ENCODE measurements at regions not wholly inside any gene's neighbourhood (a gene's known extent, or its start where the extent isn't known, plus 50 kb on each side); places are given as distances from the start of the nearest gene placed in this dataset.

- DNase-seq (ENCODE audit: low read depth), result no peak
- TF ChIP-seq CTCF (IDR thresholded peaks at IDR 0.05; ENCODE audit: insufficient read depth, low read depth, low read length, missing control alignments), result no peak
- H3K4me3 ChIP-seq (ENCODE audit: low read length), result no peak overlapping the region
These were observed 55.6 kb upstream of the NRP1 start for GRCh38 chr10:33390046-33390445.

GRCh38 chr10:33388785-33389184, 54.3 kb upstream of the NRP1 start:
- H3K4me3 ChIP-seq (ENCODE audit: low read length), result no peak overlapping the region
- no peak for TF ChIP-seq CTCF (IDR thresholded peaks at IDR 0.05; ENCODE audit: insufficient read depth, low read depth, low read length, missing control alignments)
- DNase-seq (ENCODE audit: low read depth), result no peak

- TF ChIP-seq CTCF (IDR thresholded peaks at IDR 0.05; ENCODE audit: insufficient read depth, low read depth, low read length, missing control alignments), result no peak
- no peak overlapping the region for H3K4me3 ChIP-seq (ENCODE audit: low read length)
- no peak for DNase-seq (ENCODE audit: low read depth)
These were observed 53.9 kb upstream of the NRP1 start for GRCh38 chr10:33388382-33388781.

GRCh38 chr10:33387720-33388119, 53.3 kb upstream of the NRP1 start:
- no peak overlapping the region for H3K4me3 ChIP-seq (ENCODE audit: low read length)
- no peak for TF ChIP-seq CTCF (IDR thresholded peaks at IDR 0.05; ENCODE audit: insufficient read depth, low read depth, low read length, missing control alignments)

GRCh38 chr10:33386926-33387325, 52.5 kb upstream of the NRP1 start:
- TF ChIP-seq CTCF (IDR thresholded peaks at IDR 0.05; ENCODE audit: insufficient read depth, low read depth, low read length, missing control alignments), result no peak
- no peak for DNase-seq (ENCODE audit: low read depth)
- no peak overlapping the region for H3K4me3 ChIP-seq (ENCODE audit: low read length)

More at GRCh38 chr10:33387720-33388119, 53.3 kb upstream of the NRP1 start:
- DNase-seq (ENCODE audit: low read depth), result no peak

- no peak for DNase-seq (ENCODE audit: low read depth)
- TF ChIP-seq CTCF (IDR thresholded peaks at IDR 0.05; ENCODE audit: insufficient read depth, low read depth, low read length, missing control alignments), result no peak
- H3K4me3 ChIP-seq (ENCODE audit: low read length), result no peak overlapping the region
These were observed 51.2 kb upstream of the NRP1 start for GRCh38 chr10:33385686-33386085.

- no peak for TF ChIP-seq CTCF (IDR thresholded peaks at IDR 0.05; ENCODE audit: insufficient read depth, low read depth, low read length, missing control alignments)
- no peak for DNase-seq (ENCODE audit: low read depth)
- H3K4me3 ChIP-seq (ENCODE audit: low read length), result no peak overlapping the region
These were observed 50.5 kb upstream of the NRP1 start for GRCh38 chr10:33385015-33385414.

Measured in epithelial cell of esophagus (primary cell).